ENCODE measurements at regions not wholly inside any gene's neighbourhood (a gene's known extent, or its start where the extent isn't known, plus 50 kb on each side); places are given as distances from the start of the nearest gene placed in this dataset.

DNA sequence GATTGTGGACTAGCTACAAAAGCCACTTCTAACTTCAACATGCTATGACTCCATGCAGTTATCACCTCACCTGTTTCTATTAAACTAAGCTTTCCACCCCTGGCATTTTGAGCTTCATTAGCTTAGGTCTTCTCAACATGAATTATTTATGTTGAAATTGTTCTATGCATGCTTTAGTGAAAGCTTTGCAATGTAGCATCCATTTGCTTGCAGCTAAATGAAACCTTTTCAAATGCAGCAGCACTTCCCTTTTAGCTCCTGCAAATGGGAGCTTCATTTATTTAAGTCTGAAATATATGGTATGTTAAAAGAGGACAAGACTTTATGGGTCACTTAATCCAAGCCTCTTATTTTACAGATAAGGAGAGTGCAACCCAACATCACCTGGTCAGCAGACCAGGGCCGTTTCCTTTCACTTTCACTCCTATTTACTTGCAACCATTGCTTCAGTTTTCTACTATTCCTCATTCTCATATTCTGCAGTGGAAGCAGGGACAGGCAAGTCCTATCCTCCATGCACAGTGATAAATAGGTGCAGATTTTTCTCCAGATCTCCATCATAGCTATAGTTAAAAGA is 56.4 kb upstream of the SAMSN1 start:
- Histone ChIP-seq H4K20me1 (ENCODE audit: insufficient read depth, low read length) (no peaks in the 10 kb centered on the region), H3K36me3 (ENCODE audit: insufficient read depth, low read length) (no peaks in the 10 kb centered on the region), H3K27ac (ENCODE audit: low read length) (peak overlapping the region; percentile 75), H3K4me1 (ENCODE audit: insufficient read depth, low read length) (peaks cover 43% of the 10 kb centered on the region), H3K9ac (ENCODE audit: low read depth, low read length) (peak overlapping the region; percentile 48), H2AFZ (ENCODE audit: low read depth, low read length) (peak overlapping the region; percentile 80), H3K27me3 (ENCODE audit: insufficient read depth, low read length, poor library complexity) (no peaks in the 10 kb centered on the region), H3K4me3 (ENCODE audit: low read depth in 1 of 2, low read length in 2 of 2) (peak overlapping the region in 1 of 2 experiments; percentile 48; a peak in 3 of 4 replicates), H3K9me3 (ENCODE audit: insufficient read depth, low read length, severe bottlenecking) (no peaks in the 10 kb centered on the region), H3K4me2 (ENCODE audit: insufficient read depth, low read length) (peak overlapping the region; percentile 71), H3K79me2 (ENCODE audit: insufficient read depth, low read length) (no peaks in the 10 kb centered on the region)
- TF ChIP-seq, protein P1, sequence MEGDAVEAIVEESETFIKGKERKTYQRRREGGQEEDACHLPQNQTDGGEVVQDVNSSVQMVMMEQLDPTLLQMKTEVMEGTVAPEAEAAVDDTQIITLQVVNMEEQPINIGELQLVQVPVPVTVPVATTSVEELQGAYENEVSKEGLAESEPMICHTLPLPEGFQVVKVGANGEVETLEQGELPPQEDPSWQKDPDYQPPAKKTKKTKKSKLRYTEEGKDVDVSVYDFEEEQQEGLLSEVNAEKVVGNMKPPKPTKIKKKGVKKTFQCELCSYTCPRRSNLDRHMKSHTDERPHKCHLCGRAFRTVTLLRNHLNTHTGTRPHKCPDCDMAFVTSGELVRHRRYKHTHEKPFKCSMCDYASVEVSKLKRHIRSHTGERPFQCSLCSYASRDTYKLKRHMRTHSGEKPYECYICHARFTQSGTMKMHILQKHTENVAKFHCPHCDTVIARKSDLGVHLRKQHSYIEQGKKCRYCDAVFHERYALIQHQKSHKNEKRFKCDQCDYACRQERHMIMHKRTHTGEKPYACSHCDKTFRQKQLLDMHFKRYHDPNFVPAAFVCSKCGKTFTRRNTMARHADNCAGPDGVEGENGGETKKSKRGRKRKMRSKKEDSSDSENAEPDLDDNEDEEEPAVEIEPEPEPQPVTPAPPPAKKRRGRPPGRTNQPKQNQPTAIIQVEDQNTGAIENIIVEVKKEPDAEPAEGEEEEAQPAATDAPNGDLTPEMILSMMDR (IDR thresholded peaks at IDR 0.05; ENCODE audit: borderline replicate concordance, extremely low read depth, low read length, poor library complexity, severe bottlenecking), result no peak
- TF ChIP-seq EZH2 (IDR thresholded peaks at IDR 0.05; ENCODE audit: borderline replicate concordance, low read depth, low read length, severe bottlenecking), result no peak
- peak; percentile 35 for DNase-seq
- ATAC-seq (ENCODE audit: insufficient read depth, low read depth), result peak; percentile 69

DNA sequence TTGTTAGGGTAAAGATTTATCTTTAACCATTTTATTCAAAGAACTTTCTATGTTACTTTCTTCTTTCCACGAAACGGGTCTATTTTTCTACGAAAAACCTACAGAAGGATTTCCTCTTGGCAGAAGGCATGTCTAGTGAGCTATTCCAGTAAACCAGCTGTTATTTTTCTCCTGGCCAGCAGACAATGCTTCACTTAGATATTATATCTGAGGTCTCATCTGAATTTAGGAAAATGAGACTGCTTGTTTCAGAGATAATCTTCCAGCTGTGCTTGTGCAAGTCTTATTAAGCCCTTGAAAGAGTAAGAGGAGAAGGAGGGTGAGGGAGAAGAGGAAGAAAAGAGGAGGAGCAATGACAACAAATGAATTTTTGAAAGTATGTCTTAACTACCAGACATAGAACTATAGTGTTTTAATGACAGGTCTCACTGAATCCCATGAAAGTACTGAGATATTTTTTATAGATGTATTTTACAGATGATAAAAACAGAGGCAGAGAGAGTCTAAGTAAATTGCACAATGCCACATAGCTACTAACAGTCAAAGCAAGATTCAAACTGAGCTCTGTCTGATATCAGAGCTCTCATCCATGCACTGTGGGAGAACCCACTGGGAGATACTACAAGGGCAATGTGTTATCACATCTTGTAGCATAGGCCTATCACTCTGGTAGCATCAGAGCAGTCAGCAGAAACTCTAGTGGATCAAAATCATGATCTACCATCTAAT is 54.6 kb upstream of the SAMSN1 start:
- Histone ChIP-seq H3K9ac (ENCODE audit: low read depth, low read length) (peak overlapping the region; percentile 19), H3K9me3 (ENCODE audit: insufficient read depth, low read length, severe bottlenecking) (peaks cover 5% of the 10 kb centered on the region), H3K27ac (ENCODE audit: low read length) (peak overlapping the region; percentile 70), H3K4me2 (ENCODE audit: insufficient read depth, low read length) (peak overlapping the region; percentile 39), H3K36me3 (ENCODE audit: insufficient read depth, low read length) (no peaks in the 10 kb centered on the region), H3K4me3 (ENCODE audit: low read depth in 1 of 2, low read length in 2 of 2) (no peak overlapping the region), H3K27me3 (ENCODE audit: insufficient read depth, low read length, poor library complexity) (no peaks in the 10 kb centered on the region), H3K79me2 (ENCODE audit: insufficient read depth, low read length) (no peaks in the 10 kb centered on the region), H3K4me1 (ENCODE audit: insufficient read depth, low read length) (peaks cover 43% of the 10 kb centered on the region), H2AFZ (ENCODE audit: low read depth, low read length) (peak overlapping the region; percentile 66), H4K20me1 (ENCODE audit: insufficient read depth, low read length) (no peaks in the 10 kb centered on the region)
- ATAC-seq (ENCODE audit: insufficient read depth, low read depth), result peak; percentile 67
- DNase-seq, result peak; percentile 31
- no peak for TF ChIP-seq EZH2 (IDR thresholded peaks at IDR 0.05; ENCODE audit: borderline replicate concordance, low read depth, low read length, severe bottlenecking)
- TF ChIP-seq, protein P1 (IDR thresholded peaks at IDR 0.05; ENCODE audit: borderline replicate concordance, extremely low read depth, low read length, poor library complexity, severe bottlenecking), result no peak

DNA sequence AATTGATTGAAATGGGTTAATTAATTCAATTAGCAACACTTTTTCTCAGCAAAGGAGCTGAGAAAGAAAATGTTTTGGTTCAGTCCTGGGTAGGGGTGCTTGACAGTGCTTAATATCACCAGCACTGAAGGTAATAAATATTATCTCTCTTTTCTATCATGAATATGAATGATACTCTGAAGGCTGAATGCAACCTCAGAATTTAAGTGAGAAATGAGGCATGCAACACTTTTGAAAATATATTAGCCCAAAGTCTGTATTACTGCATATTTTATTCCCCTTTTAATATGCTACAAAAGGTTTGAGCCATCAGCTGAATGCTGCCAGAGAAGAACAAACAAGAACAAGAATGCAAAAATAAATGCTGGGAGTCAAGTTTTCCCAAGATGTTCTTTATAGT is 52.0 kb upstream of the SAMSN1 start:
- no peaks in the 10 kb centered on the region for H3K79me2 ChIP-seq (ENCODE audit: insufficient read depth, low read length)
- no peak overlapping the region for H3K4me2 ChIP-seq (ENCODE audit: insufficient read depth, low read length)
- no peaks in the 10 kb centered on the region for H4K20me1 ChIP-seq (ENCODE audit: insufficient read depth, low read length)
- TF ChIP-seq EZH2 (IDR thresholded peaks at IDR 0.05; ENCODE audit: borderline replicate concordance, low read depth, low read length, severe bottlenecking), result no peak
- H3K4me3 ChIP-seq (ENCODE audit: low read depth in 1 of 2, low read length in 2 of 2), result no peak overlapping the region
- H3K27ac ChIP-seq (ENCODE audit: low read length), result no peak overlapping the region
- no peaks in the 10 kb centered on the region for H3K36me3 ChIP-seq (ENCODE audit: insufficient read depth, low read length)
- no peak for ATAC-seq (ENCODE audit: insufficient read depth, low read depth)
- no peak overlapping the region for H2AFZ ChIP-seq (ENCODE audit: low read depth, low read length)
- H3K4me1 ChIP-seq (ENCODE audit: insufficient read depth, low read length), result peaks cover 38% of the 10 kb centered on the region
- H3K9me3 ChIP-seq (ENCODE audit: insufficient read depth, low read length, severe bottlenecking), result peaks cover 5% of the 10 kb centered on the region
- no peak overlapping the region for H3K9ac ChIP-seq (ENCODE audit: low read depth, low read length)
- H3K27me3 ChIP-seq (ENCODE audit: insufficient read depth, low read length, poor library complexity), result no peaks in the 10 kb centered on the region
- no peak for DNase-seq
